ENCODE measurements at regions not wholly inside any gene's neighbourhood (a gene's known extent, or its start where the extent isn't known, plus 50 kb on each side); places are given as distances from the start of the nearest gene placed in this dataset.

- H2BK120ac ChIP-seq (ENCODE audit: low read depth, low read length) = no peak overlapping the region
- no peak overlapping the region for H3K18ac ChIP-seq (ENCODE audit: low read length)
- no peak overlapping the region for H3K14ac ChIP-seq (ENCODE audit: low read length)
- WGBS, 2 donors (ENCODE audit: extremely low coverage in 2 of 2, insufficient read length in 2 of 2, insufficient replicate concordance in 1 of 2) = no CpG with 5 or more reads among the region's 5 CpGs
- H3K9me3 ChIP-seq (replicated peaks in 1 of 2; ENCODE audit: control insufficient read depth in 2 of 2, insufficient read depth in 1 of 2, low read depth in 1 of 2, low read length in 2 of 2) = no peaks in the 10 kb centered on the region
- H3K79me1 ChIP-seq (ENCODE audit: low read depth, low read length) = no peaks in the 10 kb centered on the region
- DNase-seq (ENCODE audit: low spot score) = no peak
- no peak overlapping the region for H2BK15ac ChIP-seq (ENCODE audit: low read length)
- no peak overlapping the region for H3K23ac ChIP-seq (ENCODE audit: low read depth, low read length, poor library complexity)
- H4K8ac ChIP-seq (ENCODE audit: low read depth, low read length) = no peak overlapping the region
- H2AFZ ChIP-seq (ENCODE audit: low read length) = no peak overlapping the region
- no peak overlapping the region for H3K4ac ChIP-seq (ENCODE audit: low read length)
- no peaks in the 10 kb centered on the region for H3K27me3 ChIP-seq (ENCODE audit: control insufficient read depth in 3 of 3, insufficient read depth in 3 of 3, low read depth in 1 of 3, low read length in 3 of 3)
- H3K4me2 ChIP-seq (ENCODE audit: insufficient read depth, low read length, poor library complexity, severe bottlenecking) = no peak overlapping the region
- no peak overlapping the region for H4K91ac ChIP-seq (ENCODE audit: low read depth, low read length, poor library complexity)
- no peak overlapping the region for H3K9ac ChIP-seq (ENCODE audit: low read depth, low read length, poor library complexity)
- H3K27ac ChIP-seq (replicated peaks; ENCODE audit: low read length) = no peak overlapping the region
- H2BK12ac ChIP-seq (ENCODE audit: low read length) = no peak overlapping the region
- no peak overlapping the region for H2AK5ac ChIP-seq (ENCODE audit: low read depth, low read length)
- no peaks in the 10 kb centered on the region for H3K36me3 ChIP-seq (replicated peaks in 1 of 2; ENCODE audit: control insufficient read depth in 2 of 2, insufficient read depth in 2 of 2, low read length in 2 of 2)
- peaks cover 0 to 6% of the 10 kb centered on the region in 2 donors for H3K4me1 ChIP-seq (ENCODE audit: control insufficient read depth in 2 of 2, insufficient read depth in 1 of 2, low read depth in 1 of 2, low read length in 2 of 2)
- H2BK5ac ChIP-seq (ENCODE audit: low read length) = no peak overlapping the region
- H3K4me3 ChIP-seq (ENCODE audit: low read length in 2 of 2) = no peak overlapping the region
Measured at GRCh38 chrY:7318122-7318521, 406.6 kb upstream of the AMELY start.

DNA sequence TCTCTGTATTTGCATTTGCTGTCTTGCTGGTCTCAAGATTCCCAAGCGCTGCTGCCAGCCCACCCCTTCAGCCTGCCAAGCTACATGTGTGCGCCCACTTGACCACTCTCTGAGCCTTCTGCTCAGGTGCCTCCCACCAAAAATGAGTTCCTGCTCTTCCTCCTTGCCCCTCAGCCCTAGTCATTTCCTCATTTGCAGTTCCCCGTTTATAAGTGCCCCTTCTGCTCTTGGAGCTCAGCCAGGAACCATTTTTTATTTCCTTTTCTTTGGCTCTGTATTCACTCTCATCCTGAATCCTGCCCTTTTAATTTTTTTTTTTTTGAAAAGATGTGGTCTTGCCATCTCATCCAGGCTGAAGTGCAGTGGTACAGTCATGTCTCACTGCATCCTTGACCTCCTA lies 406.0 kb upstream of the AMELY start:
- Histone ChIP-seq H2AK5ac (ENCODE audit: low read depth, low read length) (no peak overlapping the region), H2BK15ac (ENCODE audit: low read length) (no peak overlapping the region), H4K8ac (ENCODE audit: low read depth, low read length) (no peak overlapping the region), H2AFZ (ENCODE audit: low read length) (no peak overlapping the region), H3K4ac (ENCODE audit: low read length) (no peak overlapping the region), H3K23ac (ENCODE audit: low read depth, low read length, poor library complexity) (no peak overlapping the region), H3K79me1 (ENCODE audit: low read depth, low read length) (no peaks in the 10 kb centered on the region), H3K27ac (replicated peaks; ENCODE audit: low read length) (no peak overlapping the region), H3K4me3 (ENCODE audit: low read length in 2 of 2) (no peak overlapping the region), H2BK12ac (ENCODE audit: low read length) (no peak overlapping the region), H3K4me2 (ENCODE audit: insufficient read depth, low read length, poor library complexity, severe bottlenecking) (no peak overlapping the region), H3K9me3 (replicated peaks in 1 of 2; ENCODE audit: control insufficient read depth in 2 of 2, insufficient read depth in 1 of 2, low read depth in 1 of 2, low read length in 2 of 2) (no peaks in the 10 kb centered on the region), H2BK120ac (ENCODE audit: low read depth, low read length) (no peak overlapping the region), H3K9ac (ENCODE audit: low read depth, low read length, poor library complexity) (no peak overlapping the region), H3K4me1 (ENCODE audit: control insufficient read depth in 2 of 2, insufficient read depth in 1 of 2, low read depth in 1 of 2, low read length in 2 of 2) (peaks cover 0 to 6% of the 10 kb centered on the region in 2 donors), H3K14ac (ENCODE audit: low read length) (no peak overlapping the region), H3K27me3 (ENCODE audit: control insufficient read depth in 3 of 3, insufficient read depth in 3 of 3, low read depth in 1 of 3, low read length in 3 of 3) (no peaks in the 10 kb centered on the region), H2BK5ac (ENCODE audit: low read length) (no peak overlapping the region), H3K36me3 (replicated peaks in 1 of 2; ENCODE audit: control insufficient read depth in 2 of 2, insufficient read depth in 2 of 2, low read length in 2 of 2) (no peaks in the 10 kb centered on the region), H3K18ac (ENCODE audit: low read length) (no peak overlapping the region), H4K91ac (ENCODE audit: low read depth, low read length, poor library complexity) (no peak overlapping the region)
- WGBS, 2 donors (ENCODE audit: extremely low coverage in 2 of 2, insufficient read length in 2 of 2, insufficient replicate concordance in 1 of 2) = no CpG with 5 or more reads among the region's 3 CpGs
- DNase-seq (ENCODE audit: low spot score) = no peak

GRCh38 chrY:7310482-7311269 lies 399.1 kb upstream of the AMELY start:
- no CpG with 5 or more reads among the region's 6 CpGs for WGBS, 2 donors (ENCODE audit: extremely low coverage in 2 of 2, insufficient read length in 2 of 2, insufficient replicate concordance in 1 of 2)
- Histone ChIP-seq H2BK15ac (ENCODE audit: low read length) (no peak overlapping the region), H3K9me3 (replicated peaks in 1 of 2; ENCODE audit: control insufficient read depth in 2 of 2, insufficient read depth in 1 of 2, low read depth in 1 of 2, low read length in 2 of 2) (no peaks in the 10 kb centered on the region), H3K9ac (ENCODE audit: low read depth, low read length, poor library complexity) (no peak overlapping the region), H4K8ac (ENCODE audit: low read depth, low read length) (no peak overlapping the region), H2BK120ac (ENCODE audit: low read depth, low read length) (no peak overlapping the region), H3K23ac (ENCODE audit: low read depth, low read length, poor library complexity) (no peak overlapping the region), H3K4me3 (ENCODE audit: low read length in 2 of 2) (no peak overlapping the region), H2AFZ (ENCODE audit: low read length) (no peak overlapping the region), H3K36me3 (replicated peaks in 1 of 2; ENCODE audit: control insufficient read depth in 2 of 2, insufficient read depth in 2 of 2, low read length in 2 of 2) (no peaks in the 10 kb centered on the region), H4K91ac (ENCODE audit: low read depth, low read length, poor library complexity) (no peak overlapping the region), H2BK5ac (ENCODE audit: low read length) (no peak overlapping the region), H3K4ac (ENCODE audit: low read length) (no peak overlapping the region), H3K14ac (ENCODE audit: low read length) (no peak overlapping the region), H3K4me2 (ENCODE audit: insufficient read depth, low read length, poor library complexity, severe bottlenecking) (no peak overlapping the region), H3K79me1 (ENCODE audit: low read depth, low read length) (peaks cover 5% of the 10 kb centered on the region), H3K27me3 (ENCODE audit: control insufficient read depth in 3 of 3, insufficient read depth in 3 of 3, low read depth in 1 of 3, low read length in 3 of 3) (no peaks in the 10 kb centered on the region), H3K4me1 (ENCODE audit: control insufficient read depth in 2 of 2, insufficient read depth in 1 of 2, low read depth in 1 of 2, low read length in 2 of 2) (no peaks in the 10 kb centered on the region), H3K27ac (replicated peaks; ENCODE audit: low read length) (no peak overlapping the region), H2BK12ac (ENCODE audit: low read length) (no peak overlapping the region), H2AK5ac (ENCODE audit: low read depth, low read length) (no peak overlapping the region), H3K18ac (ENCODE audit: low read length) (no peak overlapping the region)
- DNase-seq (ENCODE audit: low spot score) = no peak

- Histone ChIP-seq H3K27me3 (ENCODE audit: control insufficient read depth in 3 of 3, insufficient read depth in 3 of 3, low read depth in 1 of 3, low read length in 3 of 3) (no peaks in the 10 kb centered on the region), H3K4ac (ENCODE audit: low read length) (no peak overlapping the region), H4K91ac (ENCODE audit: low read depth, low read length, poor library complexity) (no peak overlapping the region), H3K4me1 (ENCODE audit: control insufficient read depth in 2 of 2, insufficient read depth in 1 of 2, low read depth in 1 of 2, low read length in 2 of 2) (no peaks in the 10 kb centered on the region), H3K36me3 (replicated peaks in 1 of 2; ENCODE audit: control insufficient read depth in 2 of 2, insufficient read depth in 2 of 2, low read length in 2 of 2) (peaks cover 0 to 8% of the 10 kb centered on the region in 2 donors), H3K18ac (ENCODE audit: low read length) (no peak overlapping the region), H2AK5ac (ENCODE audit: low read depth, low read length) (no peak overlapping the region), H3K79me1 (ENCODE audit: low read depth, low read length) (peaks cover 5% of the 10 kb centered on the region), H2BK120ac (ENCODE audit: low read depth, low read length) (no peak overlapping the region), H3K4me2 (ENCODE audit: insufficient read depth, low read length, poor library complexity, severe bottlenecking) (no peak overlapping the region), H2AFZ (ENCODE audit: low read length) (no peak overlapping the region), H3K27ac (replicated peaks; ENCODE audit: low read length) (no peak overlapping the region), H2BK5ac (ENCODE audit: low read length) (no peak overlapping the region), H3K4me3 (ENCODE audit: low read length in 2 of 2) (no peak overlapping the region), H3K9ac (ENCODE audit: low read depth, low read length, poor library complexity) (no peak overlapping the region), H3K14ac (ENCODE audit: low read length) (no peak overlapping the region), H4K8ac (ENCODE audit: low read depth, low read length) (no peak overlapping the region), H2BK15ac (ENCODE audit: low read length) (no peak overlapping the region), H3K9me3 (replicated peaks in 1 of 2; ENCODE audit: control insufficient read depth in 2 of 2, insufficient read depth in 1 of 2, low read depth in 1 of 2, low read length in 2 of 2) (no peaks in the 10 kb centered on the region), H2BK12ac (ENCODE audit: low read length) (no peak overlapping the region), H3K23ac (ENCODE audit: low read depth, low read length, poor library complexity) (no peak overlapping the region)
- no CpG with 5 or more reads among the region's 5 CpGs for WGBS, 2 donors (ENCODE audit: extremely low coverage in 2 of 2, insufficient read length in 2 of 2, insufficient replicate concordance in 1 of 2)
- no peak for DNase-seq (ENCODE audit: low spot score)
Measured at GRCh38 chrY:7308816-7309215, 397.3 kb upstream of the AMELY start.
